Brain microvascular endothelial cell (primary cell): ENCODE measurements at regions not wholly inside any gene's neighbourhood (a gene's known extent, or its start where the extent isn't known, plus 50 kb on each side); places are given as distances from the start of the nearest gene placed in this dataset.

Experiments used
- DNase-seq: peaks from one replicate; pipeline ENCODE4 v3.0.0-alpha.2; 2020
- H3K27ac ChIP-seq: fragments of 250-450 bp; sonication (Bioruptor Pico); 2 replicates; pipeline ENCODE4 v1.5.1; 2020; ENCODE audit warnings: mild to moderate bottlenecking, moderate library complexity
- H3K27me3 ChIP-seq: fragments of 250-450 bp; sonication (Bioruptor Pico); replicated peaks from 2 replicates; pipeline ENCODE4 v1.5.1; 2020; ENCODE audit warnings: mild to moderate bottlenecking
- H3K36me3 ChIP-seq: fragments of 250-450 bp; sonication (Bioruptor Pico); replicated peaks from 2 replicates; pipeline ENCODE4 v1.5.1; 2020; ENCODE audit warnings: mild to moderate bottlenecking
- H3K4me3 ChIP-seq: 2 replicates; pipeline ENCODE4 v1.5.1; 2011; ENCODE audit warnings: low read depth, mild to moderate bottlenecking, control low read depth, low read length, moderate library complexity
- in situ Hi-C: cut with HindIII; loops from 2 replicates; pipeline ENCODE4 v1.10.0; 2017; ENCODE audit warnings: low sequenced_read_pairs, low pct_ligation_motif_present
- TF ChIP-seq, protein P1 (sequence below): IDR thresholded peaks from 2 replicates; pipeline ENCODE4 v1.5.1; 2011; ENCODE audit warnings: low read depth, mild to moderate bottlenecking, moderate library complexity, low read length, control low read depth, inconsistent platforms; ENCODE audit errors: missing control alignments

DNA sequence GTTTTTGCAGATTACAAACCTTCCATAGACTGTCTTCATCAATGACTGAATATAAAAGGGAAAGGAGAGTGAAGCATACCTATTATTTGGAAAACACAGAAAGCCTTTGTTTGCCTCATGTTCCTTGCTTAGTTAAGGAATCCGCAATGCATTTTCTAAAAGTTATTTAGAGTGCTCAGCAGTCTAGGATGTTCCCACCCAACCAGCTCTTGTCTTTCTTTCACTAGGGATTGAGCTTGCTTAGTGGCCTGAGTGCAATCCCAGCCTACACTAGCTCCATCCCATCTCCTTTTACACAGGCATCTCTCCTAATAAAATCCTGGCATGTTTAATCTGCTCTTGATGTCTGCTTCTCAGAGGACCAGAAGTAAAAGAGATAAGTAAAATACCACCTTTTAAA lies 850.5 kb upstream of the GJE1 start:
- in situ Hi-C loops: no loop called here
- H3K36me3 ChIP-seq: no peaks in the 10 kb centered on the region
- no peak overlapping the region for H3K4me3 ChIP-seq
- TF ChIP-seq, protein P1, sequence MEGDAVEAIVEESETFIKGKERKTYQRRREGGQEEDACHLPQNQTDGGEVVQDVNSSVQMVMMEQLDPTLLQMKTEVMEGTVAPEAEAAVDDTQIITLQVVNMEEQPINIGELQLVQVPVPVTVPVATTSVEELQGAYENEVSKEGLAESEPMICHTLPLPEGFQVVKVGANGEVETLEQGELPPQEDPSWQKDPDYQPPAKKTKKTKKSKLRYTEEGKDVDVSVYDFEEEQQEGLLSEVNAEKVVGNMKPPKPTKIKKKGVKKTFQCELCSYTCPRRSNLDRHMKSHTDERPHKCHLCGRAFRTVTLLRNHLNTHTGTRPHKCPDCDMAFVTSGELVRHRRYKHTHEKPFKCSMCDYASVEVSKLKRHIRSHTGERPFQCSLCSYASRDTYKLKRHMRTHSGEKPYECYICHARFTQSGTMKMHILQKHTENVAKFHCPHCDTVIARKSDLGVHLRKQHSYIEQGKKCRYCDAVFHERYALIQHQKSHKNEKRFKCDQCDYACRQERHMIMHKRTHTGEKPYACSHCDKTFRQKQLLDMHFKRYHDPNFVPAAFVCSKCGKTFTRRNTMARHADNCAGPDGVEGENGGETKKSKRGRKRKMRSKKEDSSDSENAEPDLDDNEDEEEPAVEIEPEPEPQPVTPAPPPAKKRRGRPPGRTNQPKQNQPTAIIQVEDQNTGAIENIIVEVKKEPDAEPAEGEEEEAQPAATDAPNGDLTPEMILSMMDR: no peak
- DNase-seq: no peak
- H3K27me3 ChIP-seq: no peaks in the 10 kb centered on the region
- no peak overlapping the region for H3K27ac ChIP-seq

DNA sequence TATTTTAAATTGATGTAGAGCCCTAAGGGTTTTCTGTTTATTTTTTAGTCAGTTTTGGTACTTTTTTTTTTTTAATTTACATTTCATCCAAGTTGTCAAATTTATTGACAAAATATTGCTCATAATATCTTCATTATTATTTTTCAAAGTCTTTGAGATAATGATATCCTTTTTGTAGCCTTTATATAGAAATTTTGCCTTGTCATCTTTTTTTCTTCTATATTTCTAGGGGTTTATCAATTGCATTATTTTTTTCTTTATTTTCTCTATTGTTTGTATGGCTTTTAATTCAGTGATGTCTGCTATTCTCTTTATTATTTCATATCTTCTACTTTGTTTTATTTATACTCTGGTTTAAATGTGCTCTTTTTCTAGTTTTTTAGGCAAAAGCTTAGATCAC lies 863.0 kb upstream of the GJE1 start:
- Histone ChIP-seq H3K36me3 (no peaks in the 10 kb centered on the region), H3K27me3 (no peaks in the 10 kb centered on the region), H3K4me3 (no peak overlapping the region), H3K27ac (no peak overlapping the region)
- TF ChIP-seq, protein P1: no peak
- DNase-seq: no peak
- in situ Hi-C loops: no loop called here

DNA sequence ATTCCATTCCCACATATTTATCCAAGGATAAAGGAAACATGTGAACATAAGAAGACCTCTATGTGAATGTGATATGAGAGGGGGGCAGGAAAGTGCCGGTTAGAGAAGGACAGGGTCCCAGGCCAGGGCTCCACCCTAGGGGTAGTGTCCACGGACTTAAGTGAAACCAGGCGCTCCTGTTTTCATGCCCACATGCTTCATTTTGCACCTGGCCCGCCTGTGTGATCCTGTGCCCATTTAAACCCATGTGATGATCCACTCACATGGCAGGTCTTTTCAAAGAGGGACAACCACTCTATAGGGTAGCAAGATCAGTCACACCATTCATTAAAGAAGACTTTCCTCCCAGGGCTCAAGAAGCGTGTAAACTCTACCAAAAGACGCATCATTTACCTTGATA lies 865.3 kb upstream of the GJE1 start:
- Histone ChIP-seq H3K4me3 (no peak overlapping the region), H3K36me3 (no peaks in the 10 kb centered on the region), H3K27me3 (no peaks in the 10 kb centered on the region), H3K27ac (no peak overlapping the region)
- TF ChIP-seq, protein P1: no peak
- no peak for DNase-seq
- in situ Hi-C loops: no loop called here

DNA sequence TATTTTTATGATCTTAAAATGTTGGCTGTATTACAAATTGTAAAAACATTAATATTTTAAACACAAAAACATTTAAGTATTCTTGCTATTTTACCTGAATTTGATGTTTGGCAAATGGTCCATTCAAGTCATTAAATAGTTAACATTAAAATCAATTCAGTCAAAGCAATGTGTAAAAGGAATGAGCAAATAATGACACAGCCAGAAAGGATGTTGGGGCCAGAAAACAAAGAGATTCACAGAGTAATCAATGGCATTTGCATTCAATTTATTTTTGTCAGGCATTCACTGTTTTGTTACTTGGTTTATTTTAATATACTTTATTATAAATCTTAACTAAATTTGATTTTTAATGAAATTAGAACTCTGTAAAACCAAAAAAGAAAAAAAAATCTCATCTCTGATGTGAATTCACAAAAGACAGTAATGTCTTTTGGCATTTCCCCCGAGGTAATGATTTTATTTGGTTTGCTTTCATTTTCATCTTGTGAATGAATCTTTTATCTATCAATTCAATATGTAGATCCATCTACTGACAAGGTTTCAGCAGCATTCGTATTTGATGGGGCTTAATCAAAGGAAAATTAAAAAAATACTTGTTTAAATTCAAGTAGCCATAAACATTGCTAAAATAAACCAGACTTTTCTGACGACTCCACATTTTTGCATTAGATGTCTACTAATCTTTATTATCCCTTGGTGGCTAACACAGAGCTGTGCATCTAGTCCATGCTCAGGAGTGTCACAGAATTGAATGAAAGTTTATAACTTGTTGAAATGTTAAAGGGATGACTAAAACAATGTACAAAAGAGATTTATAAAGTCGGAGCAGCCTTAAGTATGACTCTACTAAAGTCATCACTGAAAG lies 866.7 kb upstream of the GJE1 start:
- H3K27ac ChIP-seq: no peak overlapping the region
- no peaks in the 10 kb centered on the region for H3K27me3 ChIP-seq
- TF ChIP-seq, protein P1: no peak
- no peaks in the 10 kb centered on the region for H3K36me3 ChIP-seq
- peak overlapping the region; percentile 36 for H3K4me3 ChIP-seq
- in situ Hi-C loops: no loop called here
- DNase-seq: no peak

DNA sequence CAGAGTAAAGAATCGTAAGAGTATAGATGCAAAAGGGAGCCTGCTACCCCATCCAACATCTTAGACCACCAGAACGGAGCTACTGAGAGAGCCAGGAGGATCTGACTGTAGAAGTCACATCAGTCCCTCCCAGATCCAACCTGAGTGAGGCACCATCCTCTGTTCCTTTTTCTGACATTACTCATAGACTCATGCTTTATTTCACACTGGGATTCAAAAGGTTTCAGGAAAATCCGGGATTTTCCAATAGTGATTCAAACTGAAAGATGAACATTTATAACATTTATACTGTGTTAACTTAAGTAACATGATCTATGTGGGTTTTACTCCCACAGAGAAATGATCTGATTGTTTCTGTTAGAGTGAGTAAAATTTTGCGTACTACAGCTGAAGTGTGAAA lies 868.6 kb upstream of the GJE1 start:
- TF ChIP-seq, protein P1: no peak
- Histone ChIP-seq H3K27ac (no peak overlapping the region), H3K27me3 (no peaks in the 10 kb centered on the region), H3K4me3 (no peak overlapping the region), H3K36me3 (no peaks in the 10 kb centered on the region)
- in situ Hi-C loops: no loop called here
- DNase-seq: no peak

DNA sequence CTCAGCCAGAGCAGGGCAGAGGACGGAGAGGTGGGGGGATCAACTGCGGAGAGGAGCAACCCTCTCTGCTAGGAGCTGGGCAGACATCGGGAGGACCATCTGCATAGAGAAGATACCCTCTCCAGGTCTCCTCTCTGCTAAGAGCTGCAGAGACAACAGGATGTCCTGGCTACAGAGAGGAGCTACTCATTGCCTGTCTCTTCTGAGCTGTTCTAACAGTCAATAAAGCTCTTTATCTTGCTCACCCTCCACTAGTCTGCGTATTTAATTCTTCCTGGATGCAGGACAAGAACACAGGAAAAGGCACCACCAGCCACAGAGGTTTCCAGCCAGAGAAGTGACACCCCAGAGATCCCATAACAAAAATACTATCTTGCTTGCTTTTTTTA lies 871.1 kb upstream of the GJE1 start:
- DNase-seq: no peak
- H3K27me3 ChIP-seq: no peaks in the 10 kb centered on the region
- in situ Hi-C loops: no loop called here
- no peak overlapping the region for H3K27ac ChIP-seq
- no peak overlapping the region for H3K4me3 ChIP-seq
- TF ChIP-seq, protein P1: no peak
- H3K36me3 ChIP-seq: no peaks in the 10 kb centered on the region
